Stimulated activated CD4-positive, alpha-beta T cell treated with anti-CD3 and anti-CD28 coated beads, Interleukin-12 subunit alpha, Interleukin-12 subunit beta, amount 100 ng/mL, for 4 hours (primary cell): ENCODE measurements at regions not wholly inside any gene's neighbourhood (a gene's known extent, or its start where the extent isn't known, plus 50 kb on each side); places are given as distances from the start of the nearest gene placed in this dataset.

ENCODE experiments used
- DNase-seq: peaks from one replicate; pipeline ENCODE4 v3.0.0-alpha.2; 2020

DNA sequence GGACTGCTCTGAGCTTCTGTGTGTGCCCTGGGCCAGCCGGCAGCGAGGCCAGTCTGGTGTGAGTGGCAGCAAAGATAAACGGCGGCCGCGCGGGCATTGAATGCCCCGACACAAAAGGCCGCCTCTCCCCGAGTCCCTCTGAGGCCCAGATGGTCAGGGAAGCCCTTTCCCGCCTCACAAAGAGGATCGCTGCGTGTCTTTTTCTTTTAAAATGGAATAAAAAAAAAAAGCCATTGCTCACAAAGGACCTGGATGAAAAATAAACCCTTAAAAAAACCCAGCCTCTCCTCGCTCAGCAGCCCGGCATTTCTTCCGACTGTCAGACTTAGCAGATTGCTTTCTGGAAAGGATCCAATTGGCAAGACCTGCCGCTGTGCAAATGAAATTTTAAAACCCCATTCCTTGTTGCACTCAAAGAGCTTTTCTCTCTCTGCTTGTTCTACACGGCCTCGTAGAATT is 578.7 kb downstream of the BCOR start:
- no peak for DNase-seq

GRCh38 chrX:39519566-39520301 is 578.0 kb downstream of the BCOR start:
- DNase-seq, result no peak

GRCh38 chrX:39525758-39526157 is 572.0 kb downstream of the BCOR start:
- DNase-seq, result no peak

DNA sequence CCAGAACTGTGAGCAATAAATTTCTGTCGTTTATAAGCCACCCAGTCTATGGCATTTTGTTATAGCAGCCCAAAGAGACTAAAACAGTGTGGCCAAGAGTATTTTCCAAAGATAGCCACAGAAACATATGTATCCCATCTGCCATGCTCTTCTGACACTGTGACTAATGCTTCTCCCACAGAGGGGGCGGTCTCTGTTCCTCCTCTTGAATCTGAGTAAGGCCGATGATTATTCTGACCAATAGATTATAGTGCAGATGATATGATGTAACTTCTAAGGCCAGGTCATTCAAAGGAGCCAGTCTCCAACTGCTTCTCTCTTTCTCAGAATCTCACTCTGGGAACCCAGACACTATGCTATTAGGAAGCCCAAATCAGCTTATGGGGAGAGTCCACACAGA is 570.7 kb downstream of the BCOR start:
- DNase-seq, result no peak

- DNase-seq, result no peak
Observed at GRCh38 chrX:39528161-39528916, 569.4 kb downstream of the BCOR start.

DNA sequence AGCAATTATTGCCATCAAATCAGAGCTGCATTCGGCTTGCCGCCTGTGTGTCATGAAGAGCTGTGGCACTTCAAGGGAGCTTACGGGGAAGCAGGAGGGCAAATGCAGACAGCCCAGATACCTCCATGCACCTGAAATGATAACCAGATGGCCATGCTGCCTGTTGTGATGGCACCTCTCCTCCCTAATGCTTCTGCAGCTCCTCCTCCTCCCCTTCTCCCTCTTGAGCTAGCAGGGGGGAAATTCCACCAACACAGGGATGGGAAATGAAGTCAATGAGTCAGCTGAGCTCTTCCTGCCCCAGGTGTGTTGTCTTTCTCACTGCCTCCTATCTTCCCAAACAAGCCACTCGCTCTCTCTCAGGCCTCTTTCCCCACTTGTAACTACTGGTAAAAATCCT is 565.0 kb downstream of the BCOR start:
- DNase-seq, result no peak

DNA sequence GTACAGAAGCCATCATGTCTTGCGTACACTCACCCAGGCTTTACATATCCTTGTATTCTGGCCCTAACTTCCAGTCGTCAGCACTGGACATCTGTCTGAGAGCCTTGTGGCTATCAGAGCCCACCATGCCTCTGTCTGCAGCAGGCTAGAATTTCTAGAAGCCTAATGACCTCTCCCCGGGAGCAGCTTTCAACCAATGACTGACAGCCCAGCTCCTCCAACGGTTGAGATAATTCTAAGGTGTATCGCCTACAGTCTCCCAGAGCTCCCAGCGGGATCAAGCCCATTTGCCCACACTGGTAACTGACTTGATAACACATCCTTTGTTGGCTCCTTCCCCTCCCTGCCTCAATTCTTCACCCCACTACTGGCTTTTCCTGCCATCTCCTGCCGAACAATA is 562.8 kb downstream of the BCOR start:
- DNase-seq, result no peak

GRCh38 chrX:39536211-39536610 is 561.5 kb downstream of the BCOR start:
- DNase-seq, result no peak

DNA sequence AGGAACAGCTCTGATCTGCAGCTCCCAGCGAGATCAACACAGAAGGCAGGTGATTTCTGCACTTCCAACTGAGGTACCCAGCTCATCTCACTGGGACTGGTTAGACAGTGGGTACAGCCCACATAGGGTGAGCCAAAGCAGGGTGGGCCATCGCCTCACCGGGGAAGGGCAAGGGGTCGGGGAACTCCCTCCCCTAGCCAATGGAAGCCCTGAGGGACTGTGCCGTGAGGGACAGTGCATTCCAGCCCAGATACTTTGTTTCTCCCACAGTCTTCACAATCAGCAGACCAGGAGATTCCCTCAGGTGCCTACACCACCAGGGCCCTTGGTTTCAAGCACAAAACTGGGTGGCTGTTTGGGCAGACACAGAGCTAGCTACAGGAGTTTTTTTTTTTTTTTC is 555.9 kb downstream of the BCOR start:
- no peak for DNase-seq

DNA sequence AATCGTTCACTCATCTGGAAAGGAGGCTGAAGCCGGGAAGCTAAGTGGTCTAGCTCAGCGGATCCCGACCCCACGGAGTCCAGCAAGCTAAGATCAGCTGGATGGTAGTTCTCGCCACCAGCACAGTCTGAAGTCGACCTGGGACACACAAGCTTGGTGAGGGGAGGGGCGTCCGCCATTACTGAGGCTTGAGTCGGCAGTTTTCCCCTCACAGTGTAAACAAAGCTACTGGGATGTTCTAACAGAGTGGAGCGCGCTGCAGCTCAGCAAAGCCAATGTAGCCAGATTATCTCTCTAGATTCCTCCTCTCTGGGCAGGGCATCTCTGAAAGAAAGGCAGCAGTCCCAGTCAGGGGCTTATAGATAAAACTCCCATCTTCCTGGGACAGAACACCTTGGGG is 555.4 kb downstream of the BCOR start:
- DNase-seq, result no peak

- DNase-seq, result no peak
Observed at GRCh38 chrX:39550795-39551361, 546.9 kb downstream of the BCOR start.

GRCh38 chrX:39551762-39552161 is 546.0 kb downstream of the BCOR start:
- no peak for DNase-seq

- no peak for DNase-seq
Observed at GRCh38 chrX:39555431-39555830, 542.3 kb downstream of the BCOR start.

DNA sequence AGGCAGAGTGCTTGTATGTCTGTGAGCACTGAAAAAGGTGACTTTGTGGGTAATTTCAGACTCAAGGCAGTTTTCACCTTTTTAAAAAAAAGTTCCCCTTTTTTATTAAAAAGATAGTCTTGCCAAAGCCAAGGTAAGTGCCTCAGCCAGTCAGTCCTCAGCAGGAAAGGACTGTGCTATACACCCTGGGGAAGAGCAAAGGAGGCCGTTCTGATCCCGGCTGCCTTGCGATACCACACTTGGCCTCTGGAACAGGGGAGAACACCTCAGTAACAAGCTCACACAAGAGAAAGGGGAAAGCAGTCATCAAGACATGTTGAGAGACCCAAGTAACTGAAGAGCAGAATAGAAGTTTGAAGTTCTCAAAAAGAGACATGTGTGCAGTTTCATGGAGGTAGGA is 541.7 kb downstream of the BCOR start:
- no peak for DNase-seq

- no peak for DNase-seq
Observed at GRCh38 chrX:39559229-39559628, 538.5 kb downstream of the BCOR start.

DNA sequence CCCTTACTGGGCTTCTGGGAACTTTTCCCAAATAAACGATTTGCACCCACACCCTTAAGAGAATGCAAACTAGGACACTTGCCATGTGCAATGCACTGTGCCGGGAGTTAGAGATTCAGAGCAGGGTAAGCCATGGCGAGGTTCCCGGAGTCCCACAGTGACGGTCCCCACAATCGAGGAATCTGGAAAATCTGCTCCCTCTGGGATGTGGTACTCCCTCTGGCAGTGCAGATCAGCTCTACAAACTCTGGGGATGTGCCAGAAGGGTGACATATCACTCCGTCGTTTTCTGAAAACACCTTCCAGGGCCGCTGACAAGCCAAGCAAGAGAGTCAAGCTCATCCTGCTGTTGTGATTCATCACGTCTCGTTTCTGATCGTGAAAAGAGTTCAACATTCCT is 537.5 kb downstream of the BCOR start:
- no peak for DNase-seq

- no peak for DNase-seq
Observed at GRCh38 chrX:39563178-39563577, 534.6 kb downstream of the BCOR start.

DNA sequence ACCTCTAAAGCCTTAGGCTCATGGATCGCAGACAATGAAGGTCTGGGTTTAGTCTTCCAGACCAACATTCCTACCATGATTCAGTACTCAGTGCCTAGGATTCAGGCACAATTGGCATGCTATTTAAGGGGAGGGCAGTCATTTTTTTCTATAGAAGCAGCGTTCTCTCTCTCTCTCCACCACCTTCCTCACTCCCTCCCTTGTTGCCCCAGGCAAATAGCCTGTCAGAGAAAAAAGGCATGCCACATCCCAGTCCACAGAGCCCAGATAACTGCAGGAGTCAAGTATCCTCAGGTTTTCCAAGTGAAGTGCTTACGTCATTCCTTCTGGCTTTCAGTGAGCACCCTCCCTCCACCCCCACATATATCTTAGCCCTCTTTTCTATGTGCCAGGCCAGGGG is 533.0 kb downstream of the BCOR start:
- DNase-seq, result no peak

GRCh38 chrX:39574178-39574577 is 523.6 kb downstream of the BCOR start:
- no peak for DNase-seq

GRCh38 chrX:39576041-39576872 is 521.5 kb downstream of the BCOR start:
- no peak for DNase-seq

GRCh38 chrX:39577206-39577984 is 520.4 kb downstream of the BCOR start:
- DNase-seq, result no peak
